ENCODE measurements at regions not wholly inside any gene's neighbourhood (a gene's known extent, or its start where the extent isn't known, plus 50 kb on each side); places are given as distances from the start of the nearest gene placed in this dataset.

- Histone ChIP-seq H3K9me3 (replicated peaks in 1 of 3) (no peaks in the 10 kb centered on the region), H3K36me3 (replicated peaks in 1 of 2) (no peaks in the 10 kb centered on the region), H3K4me3 (no peak overlapping the region), H3K27me3 (no peaks in the 10 kb centered on the region), H3K27ac (no peak overlapping the region), H3K4me1 (replicated peaks in 1 of 2) (no peaks in the 10 kb centered on the region)
- WGBS, 4 donors: 50 to 65% (median 55%) methylated on average over 5 to 6 of the region's 6 CpGs
- intact Hi-C loops (cut with DNase I): no loop called here
- no peak for DNase-seq
- TF ChIP-seq POLR2A (IDR thresholded peaks at IDR 0.05) (no peak), CTCF (IDR thresholded peaks at IDR 0.05) (no peak)
These were observed 67.4 kb upstream of the ST8SIA2 start for GRCh38 chr15:92326236-92326635.

DNA sequence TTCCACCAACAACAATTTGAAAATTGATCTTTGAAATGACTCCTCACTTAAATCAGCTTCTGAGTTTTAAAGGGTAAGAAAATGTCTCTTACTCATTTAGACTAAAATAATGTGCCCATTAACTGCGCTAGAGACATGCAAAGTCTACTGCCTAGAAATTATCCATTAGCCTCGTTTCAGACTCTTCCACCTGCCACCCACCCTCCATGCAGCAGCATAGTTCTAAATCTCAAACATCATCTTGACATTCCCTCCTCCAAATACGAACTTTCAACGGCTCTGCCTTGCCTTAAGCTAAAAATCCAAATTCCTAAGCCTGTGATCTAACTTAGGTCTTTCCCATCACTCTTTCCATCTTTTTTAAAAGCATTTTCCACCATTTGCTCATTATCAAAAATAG, 66.6 kb upstream of the ST8SIA2 start:
- WGBS, 4 donors: 60 to 71% (median 63%) methylated on average over 4 of the region's 4 CpGs
- Histone ChIP-seq H3K27me3 (no peaks in the 10 kb centered on the region), H3K36me3 (replicated peaks in 1 of 2) (no peaks in the 10 kb centered on the region), H3K27ac (no peak overlapping the region), H3K4me3 (no peak overlapping the region), H3K9me3 (replicated peaks in 1 of 3) (no peaks in the 10 kb centered on the region), H3K4me1 (replicated peaks in 1 of 2) (no peaks in the 10 kb centered on the region)
- TF ChIP-seq POLR2A (IDR thresholded peaks at IDR 0.05) (no peak), CTCF (IDR thresholded peaks at IDR 0.05) (no peak)
- no peak for DNase-seq
- intact Hi-C loops (cut with DNase I): no loop called here

DNA sequence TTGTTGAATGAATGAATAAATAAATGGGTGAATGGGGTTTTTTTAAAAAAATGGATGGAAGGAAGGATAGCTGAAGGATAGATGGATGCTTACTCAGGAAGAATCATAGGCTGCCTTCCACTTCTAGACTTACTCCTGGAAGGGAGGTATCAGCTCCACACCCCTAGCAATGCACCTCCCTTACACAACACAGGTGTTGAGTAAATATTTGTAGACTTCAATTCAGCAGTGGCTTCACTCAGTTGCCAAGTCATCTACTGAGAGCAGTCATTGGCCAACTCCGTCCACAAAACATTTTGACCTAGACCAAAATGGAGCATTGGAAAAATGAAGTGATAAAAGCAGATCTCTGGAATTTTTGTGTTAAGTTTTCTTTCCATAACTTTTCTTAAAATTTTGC, 65.5 kb upstream of the ST8SIA2 start:
- H3K27ac ChIP-seq: no peak overlapping the region
- no peak for TF ChIP-seq POLR2A (IDR thresholded peaks at IDR 0.05)
- no peak for TF ChIP-seq CTCF (IDR thresholded peaks at IDR 0.05)
- no peaks in the 10 kb centered on the region for H3K36me3 ChIP-seq (replicated peaks in 1 of 2)
- H3K9me3 ChIP-seq (replicated peaks in 1 of 3): no peaks in the 10 kb centered on the region
- intact Hi-C loops (cut with DNase I): no loop called here
- H3K27me3 ChIP-seq: no peaks in the 10 kb centered on the region
- 65 to 81% (median 78%) methylated on average over 1 of the region's 1 CpG for WGBS, 4 donors
- H3K4me3 ChIP-seq: no peak overlapping the region
- H3K4me1 ChIP-seq (replicated peaks in 1 of 2): no peaks in the 10 kb centered on the region
- DNase-seq: no peak

DNA sequence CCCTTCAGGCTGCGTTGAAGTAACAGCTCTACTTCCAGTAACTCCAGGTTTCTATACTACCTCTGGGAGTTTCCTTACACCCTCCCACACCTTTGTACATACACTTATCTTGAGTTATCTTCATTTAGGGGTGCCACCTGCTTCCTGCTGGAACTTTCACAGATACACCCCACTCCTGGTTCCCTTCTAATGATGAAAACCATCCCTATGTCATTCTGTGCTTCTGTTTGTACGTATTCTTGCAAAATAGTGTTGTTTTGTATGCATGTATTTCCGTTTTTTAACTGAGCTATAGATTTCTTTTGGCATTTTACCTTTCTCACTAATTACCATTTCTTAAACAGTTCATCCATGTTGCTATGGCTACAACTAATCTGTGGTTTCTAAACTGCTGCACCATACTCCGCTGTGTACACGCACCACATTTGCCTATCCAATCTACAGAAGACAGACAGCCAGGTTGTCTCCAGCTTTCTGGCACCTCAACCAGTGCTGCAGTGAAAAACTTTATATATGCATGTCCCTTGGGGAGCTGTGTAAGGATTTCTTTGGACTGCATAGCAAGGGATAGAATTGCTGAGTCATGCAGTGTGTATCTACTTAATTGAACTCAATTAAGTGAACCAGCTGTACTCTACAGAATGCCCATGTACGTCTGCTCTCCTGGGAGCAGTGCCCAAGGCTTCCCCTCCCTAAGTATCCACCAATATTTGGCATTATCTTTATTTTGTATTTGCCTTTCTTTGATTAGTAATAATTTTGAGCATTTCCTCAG, 61.4 kb upstream of the ST8SIA2 start:
- no peak for TF ChIP-seq POLR2A (IDR thresholded peaks at IDR 0.05)
- TF ChIP-seq CTCF (IDR thresholded peaks at IDR 0.05): no peak
- no peaks in the 10 kb centered on the region for H3K36me3 ChIP-seq (replicated peaks in 1 of 2)
- no peaks in the 10 kb centered on the region for H3K4me1 ChIP-seq (replicated peaks in 1 of 2)
- intact Hi-C loops (cut with DNase I): no loop called here
- DNase-seq: no peak
- WGBS, 4 donors: 71 to 78% (median 74%) methylated on average over 6 of the region's 6 CpGs
- H3K27ac ChIP-seq: no peak overlapping the region
- no peaks in the 10 kb centered on the region for H3K27me3 ChIP-seq
- H3K9me3 ChIP-seq (replicated peaks in 1 of 3): no peaks in the 10 kb centered on the region
- no peak overlapping the region for H3K4me3 ChIP-seq

All from adrenal gland (tissue), 9 donors.